GM21526 (cell line): ENCODE measurements at regions not wholly inside any gene's neighbourhood (a gene's known extent, or its start where the extent isn't known, plus 50 kb on each side); places are given as distances from the start of the nearest gene placed in this dataset.
"Not testable (repeated sequence)": the region's sequence is repeated elsewhere in the genome, so short reads cannot be mapped to it uniquely, and the experiment has no call there.

Source experiments
- ATAC-seq: cut with Tn5 transposase; IDR thresholded peaks from one replicate; pipeline ENCODE4 v1.9.1; 2021; ENCODE audit warnings: moderate library complexity; ENCODE audit not compliant: unreplicated experiment, low FRiP score

DNA sequence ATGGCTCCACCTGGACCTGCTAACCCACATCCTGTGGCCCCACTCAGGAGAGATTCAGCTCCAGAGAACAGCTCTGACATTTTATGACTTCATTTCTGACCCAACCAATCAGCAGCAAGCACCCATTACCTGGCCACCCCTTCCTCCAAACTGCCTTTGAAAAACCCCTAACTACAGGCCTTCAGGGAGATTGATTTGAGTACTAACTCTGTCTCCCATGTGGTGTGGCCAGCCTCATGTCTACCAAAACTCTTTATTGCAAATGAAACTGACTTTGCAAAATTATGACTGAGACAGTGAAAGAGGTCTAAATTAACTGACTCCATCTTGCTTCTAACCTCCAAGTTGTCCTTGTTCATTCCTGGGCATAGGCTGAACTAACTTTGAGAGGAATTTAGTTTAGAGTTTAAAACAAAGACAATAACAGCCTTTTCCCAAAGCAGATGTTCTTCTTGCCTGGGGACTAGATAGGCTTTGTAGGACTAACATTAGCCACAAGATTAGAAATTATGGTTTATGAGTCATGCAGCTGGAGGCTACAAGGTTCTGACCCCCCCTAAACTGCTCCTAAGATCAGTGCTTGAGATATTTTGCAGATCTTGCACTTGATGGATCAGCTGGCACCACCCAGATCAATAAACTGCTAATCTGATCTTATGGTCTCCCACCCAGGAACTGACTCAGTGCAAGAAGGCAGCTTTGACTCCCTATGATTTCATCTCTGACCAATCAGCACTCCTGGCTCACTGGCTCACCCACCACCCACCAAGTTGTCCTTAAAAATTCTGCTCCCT, 508.2 kb downstream of the RPIA start:
- not testable (repeated sequence) for ATAC-seq

DNA sequence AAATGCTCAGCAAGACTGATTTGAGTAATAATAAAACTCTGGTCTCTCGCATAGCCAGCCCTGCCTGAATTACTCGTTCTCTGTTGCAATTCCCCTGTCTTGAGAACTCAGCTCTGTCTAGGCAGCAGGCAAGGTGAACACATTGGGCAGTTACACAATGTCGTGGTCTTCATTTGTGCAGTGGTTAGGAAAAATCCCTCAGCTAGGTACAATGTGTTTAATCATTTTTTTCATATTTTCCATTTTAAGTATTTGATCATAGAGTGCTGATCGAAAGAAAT, 508.7 kb downstream of the RPIA start:
- ATAC-seq: not testable (repeated sequence)

DNA sequence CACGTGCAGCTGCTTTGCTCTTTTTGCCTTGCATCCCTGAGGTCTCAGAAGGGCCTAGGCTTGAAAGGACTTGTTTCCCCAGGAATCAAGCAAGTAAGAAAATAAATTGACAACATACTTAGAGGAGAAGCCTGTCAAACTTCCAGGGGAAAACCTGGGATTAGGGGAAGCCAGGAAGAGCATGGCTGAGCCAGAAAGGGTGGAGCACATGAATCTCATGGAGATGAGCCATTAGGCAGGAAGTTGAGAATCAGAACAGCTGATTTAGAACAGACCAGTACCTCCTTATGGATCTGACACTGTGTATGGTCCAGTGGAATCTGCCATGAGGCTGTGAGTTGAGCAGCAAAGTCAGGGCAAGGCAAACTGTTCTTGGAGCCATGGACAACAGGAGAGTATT, 511.0 kb downstream of the RPIA start:
- ATAC-seq: not testable (repeated sequence)

DNA sequence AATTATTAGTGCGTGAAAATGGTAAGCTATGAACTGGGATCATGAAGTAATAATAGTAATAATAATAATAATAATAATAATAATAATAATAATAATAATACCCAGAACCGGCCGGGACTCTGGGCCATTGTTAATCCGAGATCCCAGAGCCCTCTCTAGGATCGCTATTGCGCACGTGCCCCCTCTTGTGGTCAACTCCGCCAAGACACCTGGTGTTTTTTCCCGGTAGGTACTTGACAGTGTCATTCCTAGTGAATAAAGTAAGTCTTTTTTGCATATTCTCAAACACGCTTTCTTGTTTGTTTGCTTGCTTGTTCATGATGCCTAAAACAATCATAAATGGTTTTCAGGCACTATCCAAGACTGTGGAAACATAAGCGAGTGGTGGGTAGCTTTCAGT, 513.7 kb downstream of the RPIA start:
- not testable (repeated sequence) for ATAC-seq

DNA sequence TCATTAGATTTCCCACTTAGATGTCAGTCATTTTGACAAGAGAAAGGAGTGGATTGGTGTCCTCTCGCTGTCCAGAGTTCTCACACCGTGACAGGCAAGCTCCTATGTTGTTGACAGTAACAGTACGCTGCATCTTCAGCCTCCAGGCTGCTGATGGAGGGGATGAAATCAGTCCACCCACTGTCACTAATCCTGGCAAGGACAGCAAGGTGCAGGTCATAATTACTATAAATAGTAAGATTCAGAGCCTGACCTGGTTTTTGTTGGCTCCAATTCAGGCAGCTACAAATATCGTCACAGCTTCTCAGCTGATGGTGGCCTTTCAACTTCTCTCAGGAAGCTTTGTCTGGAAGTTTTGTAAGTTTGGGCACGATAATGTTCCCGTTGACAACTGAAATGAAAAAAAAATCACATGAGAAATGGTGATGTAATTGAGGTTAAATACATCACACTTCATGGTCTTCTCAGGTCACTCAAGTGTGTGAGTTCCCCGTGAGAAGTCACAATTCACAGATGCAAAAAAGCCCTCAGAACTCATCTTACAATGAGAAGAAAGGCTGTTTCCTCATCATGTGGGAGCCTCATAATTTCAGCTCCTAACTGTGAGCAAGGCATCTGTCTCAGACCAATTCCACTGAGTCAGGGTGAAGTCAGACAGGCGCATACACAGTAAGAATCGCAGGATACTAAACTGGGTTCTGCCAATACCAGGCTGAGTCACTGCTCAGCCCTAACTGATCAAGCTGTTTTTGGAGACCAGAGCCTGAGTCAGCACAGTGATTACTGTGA, 516.9 kb downstream of the RPIA start:
- not testable (repeated sequence) for ATAC-seq

DNA sequence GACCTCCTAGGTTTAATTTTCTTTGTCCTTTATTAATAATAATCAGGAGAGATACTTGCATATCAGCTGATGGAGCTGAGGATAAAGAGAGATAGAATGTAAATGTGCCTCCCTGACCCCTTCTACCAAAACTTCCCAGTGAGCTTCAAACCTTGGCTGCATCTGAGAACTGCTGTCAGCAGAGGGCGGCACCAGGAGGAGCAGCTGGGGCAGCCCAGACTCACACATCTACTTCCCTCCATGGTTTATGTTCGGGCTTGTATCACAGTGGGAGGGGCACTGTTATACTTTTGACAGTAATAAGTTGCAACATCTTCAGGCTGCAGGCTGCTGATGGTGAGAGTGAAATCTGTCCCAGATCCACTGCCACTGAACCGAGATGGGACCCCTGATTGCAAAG, 521.7 kb downstream of the RPIA start:
- not testable (repeated sequence) for ATAC-seq

DNA sequence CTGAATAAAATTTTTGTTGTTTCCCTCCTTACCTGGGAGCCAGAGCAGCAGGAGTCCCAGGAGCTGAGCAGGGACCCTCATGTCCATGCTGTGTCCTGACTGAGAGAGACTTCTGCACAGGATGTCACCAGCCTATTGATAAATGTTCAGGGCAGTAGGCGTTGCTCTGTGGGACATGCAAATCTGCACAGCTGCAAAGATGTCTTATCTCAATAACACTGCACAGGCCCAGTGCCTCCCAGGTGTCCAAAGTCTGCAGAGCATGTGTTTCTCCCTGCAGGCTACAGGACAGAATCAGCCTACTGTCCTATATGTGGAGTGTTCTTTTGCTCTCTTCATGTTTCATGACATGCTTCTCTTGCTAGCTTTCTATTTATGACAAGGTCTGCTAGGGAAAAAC, 522.3 kb downstream of the RPIA start:
- not testable (repeated sequence) for ATAC-seq

DNA sequence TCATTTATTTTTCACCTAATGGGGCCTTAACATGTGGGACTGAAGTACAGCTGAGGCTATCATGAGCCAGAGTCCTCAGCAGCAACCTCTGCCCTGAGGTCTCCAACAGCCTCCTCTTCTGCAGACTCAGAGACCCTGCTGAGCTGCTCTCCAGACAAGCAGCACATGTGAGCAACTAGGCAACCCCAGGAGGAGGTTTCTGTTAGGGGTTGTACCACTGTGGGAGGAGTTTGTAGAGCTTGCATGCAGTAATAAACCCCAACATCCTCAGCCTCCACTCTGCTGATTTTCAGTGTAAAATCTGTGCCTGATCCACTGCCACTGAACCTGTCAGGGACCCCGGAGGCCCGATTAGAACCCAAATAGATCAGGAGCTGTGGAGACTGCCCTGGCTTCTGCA, 530.0 kb downstream of the RPIA start:
- ATAC-seq: not testable (repeated sequence)

DNA sequence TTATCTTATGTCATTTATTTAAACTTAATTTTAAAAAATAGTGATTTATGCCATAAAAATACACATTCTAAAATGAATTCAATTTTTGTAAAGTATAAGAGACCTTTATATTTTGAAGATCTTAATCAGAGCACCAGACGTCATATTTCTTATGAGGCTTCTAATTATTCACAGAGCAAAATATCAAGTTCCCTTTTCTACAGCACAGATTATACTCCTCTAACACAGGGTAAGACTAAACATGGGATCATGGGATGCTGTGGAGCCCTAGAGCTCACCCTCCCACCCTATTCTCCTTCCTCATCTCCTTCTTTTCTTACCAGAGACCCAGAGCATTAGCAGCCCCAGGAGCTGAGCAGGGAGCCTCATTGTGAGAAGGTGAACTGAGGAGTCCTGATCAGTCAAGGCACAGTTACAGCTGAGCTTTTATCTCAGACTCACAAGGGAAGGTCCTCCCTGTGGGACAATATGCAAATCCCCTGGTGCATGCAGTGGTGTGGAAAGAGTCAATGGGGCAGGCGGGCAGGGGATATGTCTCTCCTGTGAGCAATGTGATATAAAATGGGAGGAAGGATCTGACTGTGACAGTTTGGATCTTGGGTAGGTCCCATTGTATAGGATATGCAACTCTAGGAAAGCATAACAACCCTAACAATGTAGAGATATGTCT, 530.7 kb downstream of the RPIA start:
- not testable (repeated sequence) for ATAC-seq

DNA sequence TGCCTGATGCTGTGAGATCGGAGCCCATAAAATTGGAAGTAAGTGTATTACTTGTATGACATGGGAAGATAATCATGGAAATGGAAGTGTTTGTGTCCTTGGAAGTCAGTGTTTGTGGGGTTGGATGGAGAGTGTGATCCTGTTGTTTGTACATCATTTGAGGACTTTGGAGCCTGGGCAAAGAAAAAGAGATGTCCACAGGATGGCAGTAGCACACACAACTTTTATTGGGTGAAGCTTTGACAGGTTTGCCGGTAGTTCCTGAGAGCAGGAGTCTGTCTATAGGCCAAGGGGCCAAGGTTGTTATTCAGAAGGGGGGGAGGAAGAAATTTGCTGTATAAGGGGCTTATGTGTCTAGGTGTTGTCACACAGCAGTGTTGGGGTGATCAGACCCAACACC, 533.3 kb downstream of the RPIA start:
- ATAC-seq: not testable (repeated sequence)

DNA sequence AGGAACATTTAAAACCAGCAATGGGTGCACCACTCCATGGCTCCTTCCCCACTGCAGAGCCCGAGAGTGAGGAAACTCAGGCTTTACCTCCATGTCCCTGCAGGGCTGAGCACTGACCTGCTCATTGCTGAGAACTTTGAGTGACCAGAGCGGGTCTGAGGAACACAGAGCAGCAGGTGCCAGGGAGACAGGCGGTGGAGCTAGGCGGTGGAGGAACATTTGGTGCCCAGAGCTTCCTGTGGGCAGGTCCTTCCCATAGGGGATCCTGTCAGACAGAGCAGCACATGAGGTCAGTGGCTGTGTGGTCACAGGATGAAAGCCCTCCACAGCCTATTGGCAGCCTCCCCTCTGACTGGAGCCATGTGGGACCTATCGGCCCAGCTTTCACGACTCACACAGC, 538.5 kb downstream of the RPIA start:
- ATAC-seq: not testable (repeated sequence)

DNA sequence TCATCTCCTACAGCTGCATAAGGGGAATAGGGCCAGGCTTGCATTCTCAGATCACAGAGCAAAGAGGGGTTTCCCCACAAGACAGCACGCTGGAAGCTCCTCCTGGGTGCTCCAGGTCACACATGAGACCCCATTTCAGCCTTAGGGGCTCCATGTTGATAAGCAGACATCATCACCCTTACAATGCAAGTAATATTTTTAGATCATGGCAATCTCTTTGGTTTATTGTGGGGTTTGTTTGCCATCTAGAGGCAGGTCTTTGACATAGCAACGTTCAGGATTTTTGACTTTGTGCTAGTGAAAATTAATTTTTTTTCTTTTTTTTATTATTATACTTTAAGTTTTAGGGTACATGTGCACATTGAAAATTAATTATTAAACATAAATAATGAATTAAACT, 539.8 kb downstream of the RPIA start:
- not testable (repeated sequence) for ATAC-seq

DNA sequence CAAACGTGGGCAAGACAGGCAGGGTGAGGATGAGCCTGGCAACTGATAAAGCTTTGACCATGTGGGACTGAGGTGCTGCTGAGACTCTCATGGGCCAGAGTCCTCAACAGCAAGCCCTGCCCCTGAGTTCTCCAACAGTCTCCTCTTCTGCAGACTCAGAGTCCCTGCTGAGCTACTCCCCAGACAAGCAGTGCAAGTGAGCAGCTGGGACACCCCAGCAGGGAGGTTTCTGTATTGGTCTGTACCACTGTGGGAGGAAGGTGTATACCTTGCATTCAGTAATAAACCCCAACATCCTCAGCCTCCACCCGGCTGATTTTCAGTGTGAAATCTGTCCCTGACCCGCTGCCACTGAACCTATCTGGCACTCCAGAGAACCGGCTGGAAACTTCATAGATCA, 542.5 kb downstream of the RPIA start:
- ATAC-seq: not testable (repeated sequence)

DNA sequence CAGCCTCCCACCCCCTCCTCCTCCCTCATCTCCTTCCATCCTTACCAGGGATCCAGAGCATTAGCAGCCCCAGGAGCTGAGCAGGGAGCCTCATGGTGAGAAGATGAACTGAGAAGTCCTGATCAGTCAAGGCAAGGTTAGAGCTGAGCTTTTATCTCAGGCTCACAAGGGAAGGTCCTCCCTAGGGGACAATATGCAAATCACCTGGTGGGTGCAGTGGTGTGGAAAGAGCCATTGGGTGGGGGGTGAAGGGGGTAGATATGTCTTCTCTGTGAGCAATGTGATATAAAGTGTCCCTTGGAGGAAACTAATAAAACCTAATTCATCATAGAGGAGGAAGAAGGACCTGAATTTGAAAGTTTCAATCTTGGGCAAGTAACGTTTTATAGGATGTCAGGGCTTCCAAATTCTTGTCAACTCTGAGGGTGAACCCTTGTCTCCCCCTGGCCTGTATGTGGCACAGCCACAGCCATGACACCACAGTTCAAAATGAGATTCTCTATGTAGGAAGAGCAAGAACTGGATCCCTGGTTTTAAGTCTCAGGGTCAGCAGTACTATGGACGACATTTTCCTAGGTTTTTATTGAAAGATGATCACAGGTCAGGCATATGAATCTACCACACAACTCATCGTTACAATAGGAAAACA, 543.5 kb downstream of the RPIA start:
- not testable (repeated sequence) for ATAC-seq

DNA sequence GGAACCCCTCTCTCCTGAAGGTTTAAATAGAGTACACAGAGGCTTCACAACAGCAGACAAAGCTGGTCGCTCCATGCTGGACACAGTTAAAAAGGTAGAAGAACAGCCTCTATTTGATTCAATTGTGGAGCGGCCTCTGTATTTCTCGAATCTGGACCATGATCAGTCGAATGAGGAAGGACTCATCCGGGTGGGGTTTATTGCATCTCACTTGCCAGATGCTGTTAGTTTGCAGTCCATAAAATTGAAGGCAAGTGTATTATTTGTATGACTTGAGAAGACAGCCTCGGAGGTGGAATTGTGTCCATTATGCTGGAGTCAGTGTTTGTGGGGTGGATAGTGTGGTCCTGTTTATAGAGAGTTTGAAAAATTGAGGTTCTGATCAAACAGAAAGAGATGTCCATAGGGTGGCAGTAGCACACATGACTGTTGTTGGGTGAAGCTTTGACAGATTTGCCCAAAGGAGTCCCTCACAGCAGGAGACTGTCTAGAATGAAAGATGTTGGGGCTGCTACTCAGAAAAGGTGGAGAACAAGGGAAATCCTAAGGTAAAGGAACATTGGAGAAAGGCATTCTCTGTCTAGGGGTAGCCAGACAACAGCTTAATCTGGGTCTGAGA, 545.5 kb downstream of the RPIA start:
- ATAC-seq: not testable (repeated sequence)

DNA sequence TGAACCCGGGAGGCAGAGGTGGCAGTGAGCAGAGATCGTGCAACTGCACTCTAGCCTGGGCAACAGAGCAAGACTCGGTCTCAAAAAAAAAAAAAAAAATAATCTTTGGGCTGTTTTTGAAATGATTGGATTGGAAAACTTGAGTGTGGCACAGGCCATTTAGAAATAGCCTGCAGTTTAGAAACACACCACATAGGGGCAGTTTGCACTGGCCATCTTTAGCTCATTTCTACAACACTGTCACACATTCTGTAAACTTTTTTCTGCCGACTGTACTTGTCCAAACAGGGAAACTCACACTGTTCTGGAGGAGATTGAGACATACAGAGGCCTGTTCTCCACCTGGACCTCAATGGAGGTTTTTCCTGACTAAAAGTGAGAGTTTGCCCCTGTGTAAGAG, 546.3 kb downstream of the RPIA start:
- ATAC-seq: not testable (repeated sequence)

DNA sequence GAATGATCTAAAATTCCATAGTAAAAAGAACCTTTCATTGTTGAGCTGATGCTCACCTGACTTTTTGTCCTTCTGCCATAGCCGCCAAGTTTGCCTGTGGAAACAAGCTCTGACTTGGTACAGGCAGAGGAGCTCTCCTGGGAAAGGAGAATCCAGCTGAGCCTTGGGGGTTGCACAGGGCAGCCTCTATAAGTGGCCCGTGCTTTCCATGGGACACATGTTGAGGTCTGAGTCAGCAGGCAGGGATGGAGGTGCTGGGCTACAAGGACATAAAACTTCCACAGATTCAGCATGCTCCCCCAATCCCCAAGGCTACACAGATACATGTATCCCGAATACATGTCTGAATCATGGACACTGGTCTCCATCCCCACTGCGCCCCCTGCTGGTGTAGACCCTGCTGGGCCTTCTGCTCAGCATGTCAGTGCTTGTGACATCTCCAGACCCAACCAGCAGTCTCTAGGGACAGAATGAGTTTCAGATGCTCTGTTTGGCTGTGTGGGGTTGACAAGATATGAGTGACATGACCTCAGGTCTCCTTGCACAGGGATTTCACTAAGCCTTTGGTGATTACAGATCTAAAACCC, 551.7 kb downstream of the RPIA start:
- peak; percentile 91 for ATAC-seq

DNA sequence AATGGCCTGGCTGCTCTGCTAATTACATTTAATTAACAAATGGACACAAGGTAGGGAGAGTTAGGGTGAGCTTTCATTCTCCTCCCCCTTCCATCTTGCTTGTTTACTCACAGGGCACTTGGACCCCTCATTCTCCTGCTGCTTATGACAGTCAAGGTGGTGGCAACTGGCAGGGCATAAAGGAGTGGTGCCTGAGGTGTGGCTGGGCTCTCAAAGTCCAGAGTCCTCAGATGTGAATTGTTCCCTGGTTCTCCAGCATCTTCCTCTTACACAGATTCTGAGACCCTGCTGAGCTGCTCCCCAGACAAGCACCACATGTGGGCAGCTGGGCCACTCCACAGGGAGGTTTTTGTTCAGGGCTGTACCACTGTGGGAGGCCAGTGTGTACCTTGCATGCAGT, 552.9 kb downstream of the RPIA start:
- not testable (repeated sequence) for ATAC-seq

DNA sequence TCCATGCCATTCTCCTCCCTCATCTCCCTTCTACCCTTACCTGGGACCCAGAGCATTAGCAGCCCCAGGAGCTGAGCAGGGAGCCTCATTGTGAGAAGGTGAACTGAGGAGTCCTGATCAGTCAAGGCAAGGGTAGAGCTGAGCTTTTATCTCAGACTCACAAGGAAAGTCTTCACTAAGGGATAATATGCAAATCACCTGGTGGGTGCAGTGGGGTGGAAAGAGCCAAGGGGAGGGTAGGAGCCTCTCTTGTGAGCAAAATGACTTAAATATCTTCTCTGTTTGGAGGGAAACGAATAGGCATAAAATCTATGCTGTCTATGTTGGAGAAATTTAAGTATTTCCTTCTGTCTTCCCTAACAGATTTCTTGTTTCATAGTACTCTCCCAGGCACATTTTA, 554.0 kb downstream of the RPIA start:
- not testable (repeated sequence) for ATAC-seq

DNA sequence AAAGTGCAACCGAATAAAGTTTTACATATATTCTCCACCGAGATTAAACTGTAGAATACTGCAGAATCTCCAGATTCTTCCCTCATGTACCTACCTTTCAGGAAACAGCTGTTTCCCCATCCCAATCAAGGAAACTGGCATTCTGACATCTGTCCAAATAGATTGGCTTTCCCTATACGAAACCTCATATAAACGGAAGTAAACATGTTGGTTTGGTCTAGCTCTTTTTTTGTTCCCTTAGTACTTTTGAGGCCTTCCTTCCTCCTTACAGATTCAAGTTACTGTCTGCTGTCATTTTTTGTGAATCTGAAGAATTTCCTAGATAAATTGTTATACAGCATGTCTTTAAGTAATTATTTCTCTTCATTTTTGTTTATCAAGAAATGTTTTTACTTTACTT, 554.6 kb downstream of the RPIA start:
- ATAC-seq: not testable (repeated sequence)
